HG02642 (cell line): ENCODE measurements at regions not wholly inside any gene's neighbourhood (a gene's known extent, or its start where the extent isn't known, plus 50 kb on each side); places are given as distances from the start of the nearest gene placed in this dataset.
"Not testable (repeated sequence)": the region's sequence is repeated elsewhere in the genome, so short reads cannot be mapped to it uniquely, and the experiment has no call there.

Experiments
- ATAC-seq: cut with Tn5 transposase; IDR thresholded peaks from one replicate; pipeline ENCODE4 v1.9.1; 2021; ENCODE audit warnings: mild to moderate bottlenecking; ENCODE audit not compliant: unreplicated experiment, poor library complexity

DNA sequence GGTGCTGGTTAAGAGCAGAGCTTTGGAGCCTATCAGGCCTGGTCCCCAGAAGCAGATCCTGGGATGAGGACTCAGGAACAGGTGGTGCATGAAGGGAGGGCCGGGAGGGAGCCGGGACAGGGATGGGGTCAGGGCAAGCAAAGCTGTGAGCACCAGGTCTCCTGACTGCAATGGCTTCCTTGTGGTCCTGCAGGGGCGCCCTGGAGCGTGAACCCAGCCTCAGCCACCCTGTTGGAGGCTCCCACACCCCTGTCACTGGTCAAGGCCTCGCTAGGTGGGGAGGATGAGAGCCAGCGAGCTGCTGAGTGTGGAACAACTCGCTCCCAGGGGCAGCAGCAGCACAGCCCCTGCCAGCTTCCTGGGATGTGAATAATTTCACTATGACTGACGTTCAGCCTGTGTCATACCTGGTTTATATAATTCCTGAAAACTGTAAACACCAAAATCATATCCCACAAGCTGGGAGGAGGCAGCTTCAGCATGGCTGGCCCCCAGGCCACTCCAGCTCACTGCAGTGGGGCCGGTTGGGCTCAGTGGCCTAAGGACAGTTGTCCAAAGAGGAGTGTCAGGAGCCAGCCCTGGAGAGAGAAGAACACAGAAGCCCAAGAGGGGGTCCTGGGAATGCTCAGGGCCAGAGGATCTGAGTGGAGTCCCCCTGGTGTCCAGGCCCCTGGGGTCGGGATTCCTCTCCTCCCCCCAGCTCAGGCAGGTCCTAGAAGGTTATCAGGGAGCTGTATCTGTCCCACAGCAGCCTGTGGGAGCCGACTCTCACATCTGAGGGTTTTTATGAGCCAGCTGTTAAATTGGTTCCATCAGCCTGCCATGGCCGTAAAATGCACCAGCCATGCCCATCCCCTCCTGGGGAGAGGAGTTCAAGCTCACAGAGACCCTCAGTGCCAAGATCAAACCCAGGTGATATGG, 272.9 kb downstream of the ADGRD1 start:
- ATAC-seq, result no peak

DNA sequence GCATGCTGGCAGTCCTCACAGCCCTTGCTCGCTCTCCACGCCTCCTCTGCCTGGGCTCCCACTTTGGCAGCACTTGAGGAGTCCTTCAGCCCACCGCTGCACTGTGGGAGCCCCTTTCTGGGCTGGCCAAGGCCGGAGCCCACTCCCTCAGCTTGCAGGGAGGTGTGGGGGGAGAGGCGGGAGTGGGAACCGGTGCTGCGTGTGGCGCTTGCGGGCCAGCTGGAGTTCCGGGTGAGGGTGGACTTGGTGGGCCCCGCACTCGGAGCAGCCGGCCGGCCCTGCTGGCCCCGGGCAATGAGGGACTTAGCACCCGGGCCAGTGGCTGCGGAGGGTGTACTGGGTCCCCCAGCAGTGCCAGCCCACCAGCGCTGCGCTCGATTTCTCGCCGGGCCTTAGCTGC, 273.9 kb downstream of the ADGRD1 start:
- not testable (repeated sequence) for ATAC-seq

DNA sequence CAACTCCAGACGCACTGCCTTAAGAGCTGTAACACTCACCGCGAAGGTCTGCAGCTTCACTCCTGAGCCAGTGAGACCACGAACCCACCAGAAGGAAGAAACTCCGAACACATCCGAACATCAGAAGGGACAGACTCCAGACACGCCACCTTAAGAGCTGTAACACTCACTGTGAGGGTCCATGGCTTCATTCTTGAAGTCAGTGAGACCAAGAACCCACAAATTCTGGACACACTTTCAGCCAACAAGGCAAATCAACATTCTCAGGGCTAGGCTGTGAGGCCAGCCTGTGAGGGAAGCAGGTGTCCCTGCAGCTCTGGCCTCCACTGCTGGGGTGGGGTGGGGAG, 275.3 kb downstream of the ADGRD1 start:
- ATAC-seq, result not testable (repeated sequence)

DNA sequence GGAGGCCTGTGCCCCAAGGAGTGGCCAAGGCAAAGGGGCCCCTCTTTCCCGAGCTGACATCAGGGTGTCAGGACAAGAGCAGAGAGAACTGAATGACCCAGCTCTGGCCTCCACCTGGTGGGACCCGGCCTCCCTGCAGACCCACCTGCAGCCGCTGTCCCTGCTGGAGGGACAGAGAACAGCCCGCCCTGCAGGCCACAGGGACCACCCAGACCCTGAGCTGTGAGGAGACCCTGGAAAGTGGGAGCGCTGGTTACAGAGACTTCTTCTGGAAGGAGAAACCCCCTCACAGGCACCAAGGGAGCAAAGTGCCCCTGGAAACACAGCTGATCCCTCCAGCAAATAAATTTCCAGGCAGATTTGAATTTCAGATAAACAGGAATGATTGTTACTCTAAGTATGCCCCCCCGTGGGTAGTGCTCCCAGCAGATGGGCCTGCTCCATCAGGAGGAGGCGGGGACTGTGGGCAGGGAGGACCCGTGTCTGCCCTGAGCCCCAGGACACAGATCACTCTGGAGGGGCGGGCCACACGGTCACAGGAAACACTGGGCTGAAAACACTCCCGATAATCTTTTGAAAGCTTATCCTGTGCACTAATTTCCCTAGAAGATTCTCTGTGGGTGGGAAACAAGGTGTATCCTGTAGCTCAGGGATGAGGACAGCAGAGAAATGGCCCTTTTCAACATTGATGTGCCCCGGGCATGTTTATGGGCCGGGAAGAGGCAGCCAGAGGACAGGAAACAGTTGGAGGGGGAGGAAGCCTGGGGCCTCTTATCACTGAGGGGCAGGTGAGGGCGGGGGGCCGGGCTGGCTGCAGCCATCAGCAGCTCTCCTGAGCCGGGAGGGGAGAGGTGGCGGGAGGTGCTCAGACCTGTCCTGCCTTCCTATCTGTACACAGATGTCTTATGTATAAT, 276.0 kb downstream of the ADGRD1 start:
- ATAC-seq, result no peak

DNA sequence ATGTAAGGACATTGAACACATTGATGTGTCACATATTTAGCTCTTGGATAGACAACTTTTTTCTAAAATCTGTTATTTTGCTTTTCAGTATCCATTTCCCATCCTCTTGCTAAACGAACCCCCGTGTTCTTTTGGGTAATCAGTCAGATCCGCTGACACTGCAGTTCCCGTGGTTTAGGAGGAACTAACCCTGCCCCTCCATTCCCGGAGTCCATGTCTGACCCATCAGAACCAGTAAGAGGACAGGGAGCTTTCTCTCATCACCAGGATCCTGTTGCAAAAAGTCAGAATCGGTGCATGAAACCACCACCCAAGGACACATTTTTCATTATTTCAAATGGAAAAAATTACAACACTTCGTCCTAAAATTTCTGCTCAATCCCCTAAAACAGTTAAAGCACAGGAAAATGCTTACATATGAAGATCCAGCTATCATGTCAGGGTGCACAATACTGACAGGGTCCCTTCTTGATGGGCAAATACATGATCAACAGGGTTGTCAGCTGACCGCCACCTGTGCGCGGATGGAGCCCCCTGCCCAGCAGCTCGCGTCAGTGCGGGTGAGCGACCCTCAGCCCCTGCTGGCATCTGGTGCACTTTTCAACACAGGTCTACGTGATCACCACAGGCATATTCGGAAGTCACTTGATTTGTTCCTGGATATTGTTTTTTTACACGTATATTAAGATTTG, 276.8 kb downstream of the ADGRD1 start:
- no peak for ATAC-seq

DNA sequence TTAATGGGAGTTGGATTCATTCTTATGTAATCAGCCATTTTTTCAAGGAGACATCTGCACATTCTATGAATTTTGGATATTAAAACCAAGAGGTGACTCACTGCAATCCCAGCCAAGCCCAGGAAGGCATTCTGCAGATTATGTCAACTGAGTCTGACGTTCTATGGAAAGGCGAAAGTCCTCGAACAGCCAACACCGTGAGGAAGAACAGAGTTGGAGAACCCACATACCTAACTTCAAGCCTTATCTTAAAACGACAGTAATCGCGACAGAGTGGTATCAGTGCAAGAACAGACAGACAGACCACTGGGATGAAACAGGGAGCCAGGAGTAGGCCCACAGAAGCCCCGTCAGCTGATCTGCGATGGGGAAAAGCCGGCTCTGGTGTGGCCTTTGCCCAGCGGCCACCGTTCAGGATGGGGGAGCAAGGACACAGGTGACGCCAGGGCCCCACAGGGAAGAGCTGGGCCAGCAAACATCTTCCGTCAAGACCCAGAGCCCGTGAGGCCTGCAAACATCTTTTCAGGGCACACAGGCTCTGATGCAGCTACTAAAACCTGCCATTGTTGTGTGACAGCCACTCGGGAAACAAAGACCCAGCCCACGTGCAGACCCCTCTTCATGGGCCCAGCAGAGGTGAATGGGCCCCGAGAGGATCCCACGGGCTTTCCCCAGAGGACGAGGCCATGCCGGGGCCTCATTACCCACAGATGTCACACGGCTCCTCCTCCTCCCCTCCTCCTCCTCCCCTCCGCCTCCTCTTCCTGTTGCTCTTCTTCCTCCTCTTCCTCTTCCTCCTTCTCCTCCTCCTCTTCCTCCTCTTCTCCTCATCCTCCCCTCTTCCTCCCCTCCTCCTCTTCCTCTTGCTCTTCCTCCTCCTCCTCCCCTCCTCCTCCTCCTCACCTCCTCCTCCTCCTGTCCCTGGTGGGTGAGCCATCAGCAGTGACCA, 277.6 kb downstream of the ADGRD1 start:
- no peak for ATAC-seq

DNA sequence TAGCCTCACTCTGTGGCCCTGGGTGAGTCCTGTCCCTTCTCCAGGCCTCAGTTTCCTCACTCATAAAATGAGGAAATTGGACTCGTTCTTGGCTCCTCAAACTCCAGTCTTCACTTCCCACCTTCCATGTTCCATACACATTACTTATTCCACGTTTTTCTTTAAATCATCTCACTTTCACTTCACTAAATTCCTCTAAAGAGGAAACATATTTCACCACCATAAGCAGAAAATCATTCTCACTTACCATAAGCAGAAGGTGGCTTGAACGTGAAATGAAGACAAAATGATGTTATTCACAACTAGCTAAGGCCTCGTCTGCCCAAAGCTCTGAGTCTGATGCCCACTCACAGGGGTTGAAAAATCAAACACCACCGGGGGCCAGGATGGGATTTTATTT, 278.3 kb downstream of the ADGRD1 start:
- no peak for ATAC-seq

DNA sequence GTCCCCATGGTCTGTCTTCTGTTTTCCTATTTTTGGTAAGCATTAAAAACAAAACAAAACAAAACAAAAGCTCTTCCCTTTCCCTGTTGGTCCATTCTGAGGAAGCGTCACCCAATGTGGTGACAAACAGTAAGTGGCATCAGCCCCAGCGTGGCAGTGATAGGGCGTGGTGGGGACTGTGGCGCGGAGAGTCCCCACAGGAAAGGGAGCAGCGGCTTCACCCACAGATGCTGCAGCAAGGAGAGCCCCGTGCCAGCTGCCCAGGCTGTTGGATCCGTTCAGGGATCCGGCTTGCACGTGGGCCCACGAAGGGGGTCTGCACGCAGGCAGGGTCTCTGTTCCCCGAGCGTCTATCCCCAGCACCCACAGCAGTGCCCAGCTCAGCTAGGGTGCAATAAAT, 279.2 kb downstream of the ADGRD1 start:
- not testable (repeated sequence) for ATAC-seq

DNA sequence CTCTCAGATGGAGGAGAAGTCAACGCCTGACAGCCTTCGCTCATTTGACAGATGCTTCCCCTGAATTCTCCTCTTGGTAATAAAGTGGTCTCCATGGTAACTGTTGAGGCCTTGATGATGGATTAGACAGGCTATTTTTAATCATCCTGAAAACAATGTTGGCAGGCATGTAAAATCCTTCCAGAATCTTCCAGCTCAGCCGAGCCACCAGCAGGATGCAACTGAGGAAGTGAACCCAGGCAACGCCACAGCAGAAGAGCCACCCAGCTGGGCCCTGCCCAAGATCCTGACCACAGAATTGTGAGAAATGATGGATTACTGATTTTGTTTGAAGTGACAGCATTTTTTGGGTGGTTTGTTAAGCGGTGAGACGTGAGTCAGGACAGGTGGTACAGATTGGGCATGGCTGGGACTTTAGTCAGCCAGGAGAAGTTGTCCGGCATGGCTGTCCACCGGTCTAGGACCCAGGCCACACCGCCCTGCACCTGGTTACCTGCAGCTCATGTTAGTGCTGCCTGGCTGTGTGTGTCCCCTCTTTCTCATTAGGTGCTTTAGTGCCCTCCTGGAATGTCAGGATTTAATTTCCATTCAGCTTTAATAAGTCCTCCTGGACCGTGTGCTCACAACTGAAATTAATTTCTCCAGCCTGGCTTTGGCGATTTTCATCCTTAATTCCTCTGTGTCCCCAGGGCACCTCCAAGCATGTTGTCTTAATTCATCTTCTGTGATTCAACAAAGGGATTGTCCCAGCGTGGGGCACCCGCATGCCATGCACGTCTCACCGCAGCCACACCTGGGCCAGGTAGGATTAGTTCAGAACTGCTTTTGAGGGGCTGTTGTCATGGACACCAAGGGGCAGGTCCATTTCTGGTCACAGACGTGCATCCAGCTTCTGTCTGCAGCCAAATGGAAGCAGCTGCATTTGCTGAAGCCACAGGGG, 280.4 kb downstream of the ADGRD1 start:
- not testable (repeated sequence) for ATAC-seq

DNA sequence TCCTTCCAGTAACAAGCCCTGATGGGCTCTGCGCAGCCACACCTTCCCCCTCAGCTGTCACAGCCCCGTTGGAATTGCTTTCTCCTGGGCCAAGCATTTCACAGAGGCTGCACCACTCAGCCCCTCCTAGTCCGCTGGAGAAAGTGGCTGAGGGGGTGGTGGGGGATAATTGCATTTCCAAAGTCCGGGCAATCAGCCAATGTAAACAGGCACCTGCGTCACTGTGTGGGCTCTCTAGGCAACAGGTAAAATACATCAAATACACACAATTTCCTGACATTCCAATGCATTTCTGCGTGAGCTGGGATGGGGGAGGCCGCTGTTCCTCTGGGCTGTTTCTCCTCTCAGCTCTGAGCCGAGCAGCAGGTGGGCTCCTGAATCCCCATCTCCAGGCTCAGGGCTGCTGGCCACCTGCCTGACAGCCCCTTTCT, 281.1 kb downstream of the ADGRD1 start:
- ATAC-seq, result not testable (repeated sequence)

DNA sequence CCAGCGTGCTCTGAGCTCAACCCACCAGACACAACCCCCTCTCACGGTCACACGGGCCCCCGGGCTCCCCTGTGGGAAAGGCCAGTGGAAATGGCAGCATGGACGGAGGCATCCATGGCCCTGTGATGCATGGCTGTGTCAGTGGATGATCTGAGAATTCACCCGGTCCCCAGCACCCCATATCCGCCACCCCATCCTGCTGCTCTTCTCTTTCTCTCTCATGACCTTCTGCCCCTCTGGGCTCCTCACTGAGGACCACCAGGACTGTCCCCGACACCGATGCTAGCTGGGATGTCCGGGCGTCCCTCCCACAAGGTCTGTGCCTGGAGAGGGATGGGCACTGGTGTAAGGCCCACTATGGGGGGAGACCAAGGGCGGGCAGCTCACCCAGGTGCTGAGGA, 282.2 kb downstream of the ADGRD1 start:
- ATAC-seq, result no peak

DNA sequence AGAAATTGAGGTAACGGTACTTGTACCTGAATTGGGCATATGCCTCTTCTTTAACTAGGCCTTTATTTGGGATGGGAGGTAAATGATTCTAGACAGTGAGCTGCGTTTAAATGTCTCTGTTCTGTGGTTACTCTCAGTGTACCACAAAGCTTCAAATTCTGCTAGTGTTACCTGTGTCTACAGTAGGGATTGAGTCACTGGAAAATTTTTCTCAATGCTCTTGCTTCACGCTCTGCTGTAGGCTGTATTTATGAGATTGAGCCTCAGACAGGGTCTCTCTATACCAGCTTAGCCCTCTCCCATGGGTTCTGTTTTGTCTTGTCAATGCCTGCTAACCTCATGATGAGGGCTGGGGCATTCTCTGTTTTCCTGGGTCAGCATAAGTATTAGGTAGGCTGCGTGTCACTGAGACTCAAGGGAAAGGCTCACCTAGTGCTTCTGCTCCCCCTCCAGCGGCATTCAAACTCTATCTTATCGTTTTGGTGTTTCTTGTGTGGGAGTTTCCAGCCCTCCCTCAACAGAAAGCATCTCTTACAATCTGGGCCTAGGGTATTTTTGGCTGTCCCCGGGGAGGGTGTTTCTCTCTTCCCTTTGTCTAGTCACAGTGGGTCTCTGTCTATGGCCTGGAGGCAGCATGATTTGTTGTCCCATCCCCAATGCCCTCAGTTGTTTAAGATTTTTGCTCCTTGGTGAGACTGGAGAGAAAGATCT, 285.8 kb downstream of the ADGRD1 start:
- ATAC-seq, result peak; percentile 84

DNA sequence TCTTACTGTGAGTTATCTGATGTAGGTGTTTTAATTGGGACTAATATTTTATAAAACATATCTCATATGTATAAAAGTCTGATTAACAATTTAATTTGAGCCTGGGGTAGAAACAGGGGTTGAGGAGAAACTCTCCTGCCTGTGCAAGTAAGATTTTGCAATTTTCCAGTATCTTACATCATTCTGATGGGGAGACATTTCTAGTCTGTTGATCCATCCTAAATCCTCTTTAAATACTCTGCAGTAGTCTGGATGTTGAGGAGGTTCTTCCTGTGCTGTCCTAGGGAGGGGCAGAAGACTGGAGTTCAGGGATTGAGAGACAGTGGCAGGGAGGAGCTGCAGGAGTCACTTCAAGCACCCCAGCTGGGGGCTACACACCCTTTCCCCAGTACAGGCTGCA, 287.8 kb downstream of the ADGRD1 start:
- no peak for ATAC-seq

DNA sequence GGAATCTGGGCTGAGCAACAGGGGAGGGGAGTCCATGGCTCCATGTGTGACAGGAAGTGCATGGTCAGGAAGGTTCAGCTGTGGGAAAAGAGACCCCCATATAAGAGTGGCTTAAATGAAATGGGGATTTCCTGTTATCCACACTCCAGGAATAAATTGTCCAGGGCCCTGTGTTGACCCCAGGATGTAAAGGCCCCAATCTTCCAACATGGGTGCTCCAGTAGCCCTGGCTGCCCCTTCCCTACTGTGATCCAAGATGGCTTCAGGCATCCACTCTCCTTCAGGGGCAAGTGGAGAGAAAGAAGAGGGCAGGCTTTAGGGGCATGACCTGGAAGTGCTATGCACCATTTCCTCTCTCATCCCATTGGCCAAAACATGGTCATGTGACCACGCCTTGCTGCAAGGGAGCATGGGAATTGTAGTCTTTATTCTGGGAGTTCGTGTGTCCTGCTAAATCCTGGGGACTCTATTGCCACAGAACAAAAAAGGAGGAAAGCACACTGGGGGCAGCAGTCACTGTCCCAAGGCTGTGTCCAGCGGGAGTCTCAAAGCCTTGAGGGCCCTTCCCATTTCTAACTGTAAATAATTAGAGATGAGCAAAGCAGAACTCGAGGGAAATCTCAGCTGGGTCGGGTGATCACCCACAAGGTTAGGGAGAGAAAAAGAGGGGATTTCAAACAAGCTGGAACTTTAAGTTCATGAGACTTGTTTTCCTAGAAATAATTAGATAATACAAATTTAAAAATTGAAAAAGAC, 289.2 kb downstream of the ADGRD1 start:
- ATAC-seq, result no peak

DNA sequence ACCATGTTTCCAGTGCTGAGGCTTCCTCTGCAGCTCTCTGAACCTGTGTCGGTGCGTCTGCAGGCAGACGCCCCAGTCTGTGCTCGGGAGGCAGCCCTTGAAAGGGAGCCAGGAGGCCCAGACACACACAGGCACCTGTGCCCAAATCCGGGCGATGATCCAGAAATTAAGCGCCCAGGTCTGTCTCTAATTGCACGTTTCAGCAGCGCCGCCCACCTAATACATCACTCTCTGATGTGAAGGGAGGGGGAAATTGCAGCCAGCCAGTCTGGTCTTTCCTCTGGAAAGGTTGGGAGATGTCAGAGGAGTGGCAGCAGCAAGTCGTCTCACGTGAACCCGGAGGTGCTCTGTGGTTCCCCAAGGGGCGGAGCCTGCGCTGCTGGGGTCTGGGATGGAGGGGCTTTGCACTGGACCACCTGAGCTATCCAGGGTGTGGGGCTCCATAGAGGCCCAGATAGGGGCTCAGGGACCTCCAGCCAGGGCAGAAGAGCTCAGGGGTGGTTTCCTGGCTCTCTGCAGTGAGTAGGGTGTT, 290.5 kb downstream of the ADGRD1 start:
- not testable (repeated sequence) for ATAC-seq

DNA sequence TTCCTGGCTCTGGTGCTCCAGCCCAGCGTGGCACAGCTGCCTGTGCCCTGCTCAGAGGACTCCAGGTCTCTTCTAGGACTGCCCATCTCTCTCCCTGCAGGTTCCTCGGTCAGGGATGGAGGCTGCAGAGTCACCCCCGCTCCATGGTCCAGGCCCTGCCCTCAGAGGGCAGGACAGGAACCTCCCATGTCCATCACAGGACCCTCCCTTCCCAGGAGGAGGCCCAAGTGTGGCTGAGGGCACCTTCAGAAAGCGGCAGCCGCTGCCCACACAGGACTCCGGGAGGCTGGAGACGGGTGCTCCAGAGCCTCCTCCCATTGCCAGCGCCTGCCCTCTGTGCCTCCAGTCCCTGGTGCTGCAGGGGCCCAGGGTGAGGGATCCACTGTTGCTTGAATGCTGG, 291.5 kb downstream of the ADGRD1 start:
- ATAC-seq, result not testable (repeated sequence)
